DMS 273 (cell line): ENCODE measurements at regions not wholly inside any gene's neighbourhood (a gene's known extent, or its start where the extent isn't known, plus 50 kb on each side); places are given as distances from the start of the nearest gene placed in this dataset.
"Not testable (repeated sequence)": the region's sequence is repeated elsewhere in the genome, so short reads cannot be mapped to it uniquely, and the experiment has no call there.

ENCODE experiments used
- DNase-seq: peaks from one replicate; lab custom pipeline; 2025; ENCODE audit not compliant: unreplicated experiment; lab: John Stamatoyannopoulos, UW

DNA sequence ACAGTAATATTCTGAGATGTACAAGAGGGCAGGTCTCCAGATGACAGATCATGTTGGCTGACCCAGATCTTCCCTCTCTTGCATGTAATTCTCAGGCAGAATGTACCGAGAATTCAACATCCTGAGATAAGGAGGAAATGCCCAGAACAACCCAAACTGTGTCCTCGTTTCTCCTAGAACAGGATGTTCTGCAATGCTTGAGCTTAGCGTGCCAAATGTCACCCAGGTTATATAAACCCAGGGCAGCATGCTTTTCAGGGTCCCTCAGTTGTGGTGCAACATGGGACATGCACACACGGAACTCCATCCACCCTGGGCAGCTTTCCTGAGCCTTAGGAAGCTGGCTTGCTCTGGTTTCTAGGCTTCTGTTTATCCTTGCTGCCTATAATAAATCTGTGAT, 102.1 kb upstream of the CMC1 start:
- DNase-seq = no peak

DNA sequence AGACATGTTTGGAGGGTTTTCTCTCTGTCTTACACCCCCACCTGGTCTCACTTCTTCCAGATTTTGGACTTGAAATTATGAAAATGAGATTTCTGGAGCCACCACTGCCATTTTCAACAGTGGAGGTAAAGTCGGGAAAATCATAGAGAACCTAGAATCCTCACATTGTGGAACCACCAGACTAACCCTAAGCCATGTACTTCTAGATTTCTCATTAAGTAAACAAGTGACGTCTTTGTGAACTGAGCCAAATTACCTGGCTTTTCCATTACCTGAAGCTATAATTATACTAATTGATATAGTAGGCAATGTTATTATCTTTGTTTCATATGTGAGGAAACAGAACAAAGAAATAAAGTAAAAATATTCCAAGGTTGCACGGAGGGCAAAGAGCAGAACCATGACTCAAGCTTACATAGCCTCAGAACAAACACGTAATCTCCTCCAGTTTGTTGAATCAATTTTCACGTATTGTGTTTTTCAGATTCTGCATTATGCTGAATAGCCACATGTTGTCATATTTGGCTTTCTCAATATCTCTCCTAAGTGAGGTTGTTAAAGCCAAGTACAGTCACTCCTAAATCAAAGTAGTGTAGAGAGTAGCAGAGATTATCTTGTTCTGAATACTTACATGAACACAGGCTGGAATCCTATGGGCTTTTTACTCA, 101.3 kb upstream of the CMC1 start:
- DNase-seq = no peak

DNA sequence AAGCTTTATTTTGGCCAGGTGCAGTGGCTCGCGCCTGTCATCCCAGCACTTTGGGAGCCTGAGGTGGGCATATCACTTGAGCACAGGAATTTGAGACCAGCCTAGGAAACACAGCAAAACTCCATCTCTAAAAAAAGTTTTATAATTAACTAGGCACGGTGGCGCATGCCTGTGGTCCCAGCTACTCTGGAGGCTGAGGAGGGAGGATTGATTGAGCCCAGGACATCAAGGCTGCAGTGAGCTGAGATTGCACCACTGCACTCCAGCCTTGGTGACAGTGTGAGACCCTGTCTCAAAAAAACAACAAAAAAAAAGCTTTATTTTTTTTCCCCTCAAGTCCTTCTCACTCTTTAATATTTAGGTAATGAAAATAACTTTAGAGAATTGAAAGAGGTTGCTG, 100.8 kb upstream of the CMC1 start:
- DNase-seq = no peak

DNA sequence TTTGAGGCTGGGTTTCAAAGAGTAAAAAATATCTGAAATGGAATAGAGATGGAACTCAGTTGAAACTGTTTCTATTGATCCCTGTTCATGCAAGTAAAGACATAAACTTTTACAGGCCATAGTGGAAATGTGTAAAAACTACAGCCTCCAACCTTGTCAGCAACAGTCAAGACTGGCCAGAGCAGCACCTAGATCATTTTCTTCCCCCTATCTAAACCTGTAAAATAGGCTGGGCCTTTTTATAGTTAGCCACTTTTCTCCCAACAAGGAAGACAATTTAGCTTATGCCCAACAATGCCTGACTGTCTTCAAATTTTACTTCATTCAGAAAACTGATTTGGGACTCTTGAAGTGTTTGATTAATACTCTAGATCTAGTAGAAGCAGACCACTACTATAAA, 91.5 kb upstream of the CMC1 start:
- no peak for DNase-seq

DNA sequence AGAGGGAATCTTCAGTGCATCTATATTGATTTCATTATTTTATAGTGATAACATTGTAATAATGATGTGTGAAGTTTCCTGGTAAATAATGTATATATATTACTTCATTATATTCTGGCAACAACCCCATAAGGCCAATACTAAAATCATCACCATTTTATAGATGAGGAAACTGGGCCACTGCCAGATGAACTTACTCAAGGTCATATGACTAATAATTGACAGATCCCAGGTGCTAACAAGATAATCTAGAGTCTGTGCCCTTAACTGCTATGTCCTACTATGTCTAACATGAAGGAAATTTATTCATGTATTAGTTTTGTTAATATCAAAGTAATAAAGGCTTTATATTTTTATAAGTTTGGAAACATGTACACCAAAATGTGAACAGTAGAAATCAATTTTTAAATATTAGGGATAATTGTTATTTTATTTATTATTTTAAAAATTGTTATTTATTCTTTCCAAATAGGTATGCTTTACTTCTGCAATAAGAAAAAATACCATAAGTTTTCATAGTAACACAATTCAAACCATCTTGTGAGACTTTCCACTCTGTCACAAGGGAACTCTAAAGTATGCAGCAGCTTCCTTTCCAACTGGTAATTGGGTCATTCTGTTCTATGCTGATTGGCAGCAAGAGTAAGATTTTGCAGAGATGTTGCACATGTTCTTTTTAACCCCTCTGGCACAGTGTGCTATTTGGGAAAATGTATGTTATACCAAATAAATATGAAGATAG, 90.8 kb upstream of the CMC1 start:
- no peak for DNase-seq

DNA sequence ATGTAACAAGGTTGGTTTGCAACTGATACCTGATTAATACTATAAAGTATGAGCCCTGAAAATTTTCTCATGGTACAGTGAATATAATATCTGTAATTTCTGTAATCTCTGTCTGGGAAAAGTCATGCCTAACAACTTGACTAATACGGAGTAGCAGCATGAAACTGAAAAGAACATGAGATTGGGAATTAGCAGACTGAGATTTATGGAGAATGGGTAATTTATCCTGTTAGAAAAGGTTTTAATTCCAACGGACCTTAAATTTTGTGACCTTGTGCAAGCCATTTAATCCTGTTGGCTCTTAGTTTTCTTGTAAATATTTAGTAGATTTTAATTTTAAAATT, 90.2 kb upstream of the CMC1 start:
- no peak for DNase-seq

DNA sequence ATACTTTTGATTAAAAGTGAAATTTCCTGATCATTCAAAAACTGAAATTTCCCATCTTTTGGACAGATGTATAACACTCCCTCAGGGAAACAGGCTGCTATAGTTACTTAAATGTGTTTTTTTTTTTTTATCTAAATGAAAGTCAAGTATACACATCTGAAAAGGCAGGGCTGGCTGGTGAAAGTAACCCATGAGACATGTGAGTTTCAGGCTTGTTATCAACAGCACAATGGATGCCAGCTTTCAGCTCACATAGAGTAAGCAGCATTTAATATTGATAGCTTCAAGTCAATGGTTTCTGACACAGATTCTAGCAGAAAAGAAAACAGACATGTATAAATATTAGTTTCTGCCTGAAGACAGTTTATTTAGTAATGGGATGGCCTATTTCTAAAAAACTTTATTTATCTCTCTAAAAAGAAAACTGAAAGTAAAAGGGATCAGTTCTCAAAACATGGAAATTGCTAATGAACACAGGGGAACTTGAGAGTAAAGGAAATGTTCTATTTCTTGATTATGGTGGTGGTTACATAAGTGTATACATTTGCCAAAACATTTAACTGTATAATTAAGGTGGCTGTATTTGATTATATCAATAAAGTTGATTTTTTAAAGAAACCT, 89.7 kb upstream of the CMC1 start:
- DNase-seq = no peak

DNA sequence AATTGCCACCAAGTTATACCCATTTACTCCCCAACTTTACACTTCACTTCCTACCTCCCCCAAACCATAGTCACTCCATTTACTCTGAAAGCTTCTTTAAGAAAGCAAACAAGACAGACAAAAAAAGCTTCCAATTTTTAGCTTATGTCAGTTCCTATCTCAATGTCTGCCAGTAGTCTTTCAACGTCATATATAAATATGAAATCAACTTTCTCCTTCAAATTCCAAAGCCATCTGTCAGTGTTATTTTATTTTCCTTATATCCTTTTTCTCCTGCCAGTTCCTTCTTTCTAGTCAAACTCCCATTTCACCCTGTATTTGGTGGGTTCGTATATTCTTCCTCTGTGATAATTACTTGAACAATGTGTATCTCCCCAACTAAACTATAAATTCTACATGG, 85.8 kb upstream of the CMC1 start:
- no peak for DNase-seq

DNA sequence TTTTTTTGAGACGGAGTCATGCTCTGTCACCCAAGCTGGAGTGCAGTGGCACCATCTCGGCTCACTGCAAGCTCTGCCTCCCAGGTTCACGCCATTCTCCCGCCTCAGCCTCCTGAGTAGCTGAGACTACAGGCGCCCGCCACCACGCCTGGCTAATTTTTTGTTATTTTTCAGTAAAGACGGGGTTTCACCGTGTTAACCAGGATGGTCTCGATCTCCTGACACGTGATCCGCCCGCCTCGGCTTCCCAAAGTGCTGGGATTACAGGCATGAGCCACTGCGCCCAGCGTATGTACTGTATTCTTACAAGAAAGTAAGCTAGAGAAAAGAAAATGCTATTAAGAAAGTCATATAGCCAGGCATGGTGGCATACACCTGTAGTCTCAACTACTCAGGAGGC, 84.8 kb upstream of the CMC1 start:
- not testable (repeated sequence) for DNase-seq

DNA sequence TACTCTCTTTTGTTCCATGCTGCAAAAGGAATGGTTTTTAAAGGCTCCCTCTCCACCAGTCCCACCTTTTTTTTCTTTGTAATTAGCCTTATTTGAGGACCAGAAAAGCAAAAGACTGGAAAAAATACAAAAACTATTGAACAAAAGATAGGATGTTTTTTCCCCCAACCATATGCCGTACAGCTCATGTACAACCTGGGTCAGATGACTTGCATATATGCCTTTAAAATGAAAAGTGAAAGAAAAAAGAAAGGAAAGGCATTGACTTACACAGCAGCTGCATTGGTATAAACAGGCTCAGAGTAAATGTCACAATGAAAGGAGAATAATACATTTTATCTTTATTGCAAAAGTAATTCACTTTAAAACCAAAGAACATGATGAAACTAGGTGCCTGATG, 69.5 kb upstream of the CMC1 start:
- no peak for DNase-seq

DNA sequence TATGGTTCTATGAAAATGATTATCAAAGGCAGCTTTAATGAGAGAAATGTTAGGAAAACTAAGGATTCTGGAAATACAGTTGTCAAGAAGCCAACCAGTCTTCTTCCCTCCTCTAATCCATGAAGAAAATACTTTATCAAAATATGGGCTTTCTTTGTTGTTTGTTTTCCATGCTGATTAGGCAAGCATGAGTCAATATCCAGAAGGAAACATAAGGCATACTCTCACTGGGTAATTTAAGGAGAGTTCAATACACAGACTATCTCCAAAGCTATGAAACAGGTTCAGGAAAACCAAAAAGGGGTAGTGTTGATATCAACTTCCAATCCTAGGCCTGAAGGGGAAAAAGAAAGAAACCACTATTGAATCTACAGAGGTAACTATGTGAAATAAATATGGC, 68.7 kb upstream of the CMC1 start:
- no peak for DNase-seq

DNA sequence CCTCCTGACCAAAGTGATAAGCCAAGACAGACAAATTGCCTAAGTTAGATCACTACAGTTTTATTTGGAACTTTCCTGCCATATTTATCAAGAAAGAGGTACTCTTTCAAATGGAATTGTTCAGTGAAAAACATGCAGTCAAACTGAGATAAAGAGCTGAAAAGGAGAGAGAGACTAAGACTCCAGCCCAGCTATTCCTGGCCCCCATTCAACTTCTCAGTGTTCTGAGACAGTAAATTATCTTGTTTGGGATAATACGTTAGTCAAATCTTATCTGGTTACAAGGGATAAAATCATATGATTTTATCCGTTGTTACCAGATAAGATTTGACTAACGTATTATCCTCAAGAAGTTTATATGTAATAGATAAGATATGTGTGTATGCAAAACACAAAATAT, 67.6 kb upstream of the CMC1 start:
- no peak for DNase-seq

DNA sequence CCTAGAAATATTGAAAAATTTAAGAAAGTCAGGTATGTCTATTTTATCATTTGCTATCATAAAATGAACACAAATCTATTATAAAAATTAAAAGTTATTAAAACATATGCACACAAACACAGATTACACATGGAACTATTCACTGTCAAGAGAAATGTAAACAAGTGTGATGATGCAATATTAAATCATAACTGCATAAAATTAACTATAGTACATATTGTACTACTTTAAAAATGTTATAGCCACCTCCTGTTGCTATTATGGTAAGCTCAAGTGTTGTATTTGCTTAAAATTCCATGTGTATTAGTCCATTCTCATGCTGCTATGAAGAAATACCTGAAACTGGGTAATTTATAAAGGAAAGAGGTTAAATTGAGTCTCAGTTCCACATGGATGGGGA, 54.7 kb upstream of the CMC1 start:
- DNase-seq = no peak

DNA sequence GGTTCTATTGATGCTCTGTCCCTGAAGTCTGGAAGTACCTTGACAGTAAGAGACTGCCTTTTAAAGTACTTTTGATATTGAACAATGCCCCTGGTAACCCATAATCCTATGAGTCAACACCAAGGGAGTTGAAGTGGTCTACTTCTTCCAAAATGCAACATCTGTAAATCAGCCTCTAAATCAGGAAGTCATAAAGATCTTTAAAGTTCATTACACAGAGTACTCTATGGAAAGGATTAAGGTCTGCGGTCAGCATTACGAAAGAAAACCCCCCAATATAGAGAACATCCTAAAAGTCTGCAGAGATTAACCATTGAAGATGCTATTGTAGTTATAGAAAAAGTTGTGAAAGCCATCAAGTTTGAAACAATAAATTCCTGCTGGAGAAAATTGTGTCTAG, 52.7 kb upstream of the CMC1 start:
- no peak for DNase-seq

DNA sequence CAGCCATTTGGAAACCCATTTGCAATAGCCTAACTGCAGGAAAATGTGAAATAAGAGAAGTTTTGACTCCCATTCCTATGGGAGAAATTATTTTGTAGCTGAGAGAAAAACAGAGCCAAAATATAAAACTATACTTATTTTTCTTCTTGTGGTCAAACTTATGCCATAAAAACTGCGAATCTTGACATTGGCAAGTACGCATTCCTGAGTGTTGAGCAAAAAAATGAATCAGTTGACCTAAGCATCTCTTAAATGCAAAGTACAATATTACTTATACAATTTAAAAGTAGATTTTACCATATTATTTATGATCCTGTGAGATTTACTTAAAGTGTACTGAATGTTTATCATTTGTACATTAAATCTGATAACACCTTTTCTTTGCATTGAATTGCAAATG, 50.1 kb upstream of the CMC1 start:
- no peak for DNase-seq
